HCT116 (cell line): ENCODE measurements at regions not wholly inside any gene's neighbourhood (a gene's known extent, or its start where the extent isn't known, plus 50 kb on each side); places are given as distances from the start of the nearest gene placed in this dataset.

ENCODE experiments used
- ATAC-seq: fragments of 200-7000 bp; cut with Tn5 transposase; 2 replicates; pipeline ENCODE4 v1.9.1; 2020; ENCODE audit warnings: mild to moderate bottlenecking, moderate library complexity
- BruUV-seq: library from RNA; stranded (reverse); fragments of 400-500 nt; replicated peaks from 2 replicates; lab custom pipeline; 2021; lab: Mats Ljungman, UMichigan
- CTCF ChIA-PET: fragments of 300-600 bp; sonication (Branson Sonifier 250); formaldehyde crosslinking; loops from one replicate; lab custom pipeline; 2021; ENCODE audit warnings: antibody characterized with exemption; lab: Charles Lee
- POLR2A ChIA-PET: fragments of 300-600, 350-600 bp; sonication (Branson Sonifier 250); formaldehyde crosslinking; loops from one replicate; lab custom pipeline; 2021; ENCODE audit warnings: antibody characterized with exemption; lab: Charles Lee
- RAD21 ChIA-PET, 2 experiments: fragments of 300-600 bp; sonication (Branson Sonifier 250); formaldehyde crosslinking; loops; one replicate each; lab custom pipeline; 2023; ENCODE audit warnings: low total read pairs in 2 of 2; ENCODE audit not compliant: uncharacterized antibody in 2 of 2, unreplicated experiment in 2 of 2, low non-redundant PET in 1 of 2; lab: Charles Lee
- DNase-seq: peaks from one replicate; pipeline ENCODE4 v3.0.0-alpha.2; 2010; ENCODE audit warnings: low read depth, low spot score
- H2AFZ ChIP-seq: fragments of 200-600 bp; shearing (Covaris generic), sonication (generic); 2 replicates; pipeline ENCODE4 v1.6.1; 2017; ENCODE audit warnings: low read depth, mixed run types, mixed read lengths, antibody characterized with exemption, low read length; ENCODE audit not compliant: poor library complexity, severe bottlenecking
- H3K27ac ChIP-seq: 2 replicates; pipeline ENCODE4 v1.5.1; 2012; ENCODE audit warnings: low read depth, low read length
- H3K27me3 ChIP-seq: fragments of 200-600 bp; sonication (generic); 2 replicates; pipeline ENCODE4 v1.6.1; 2016; ENCODE audit warnings: mixed run types, low read length, mixed read lengths; ENCODE audit not compliant: insufficient read depth
- H3K36me3 ChIP-seq, 2 experiments: fragments of 200-500 bp in 1 of 2; fragments of 200-600 bp in 1 of 2; sonication (Bioruptor generic) in 1 of 2; sonication (generic) in 1 of 2; 2 replicates each; pipeline versions ENCODE4 v1.5.1 to v1.6.1; 2014 to 2016; ENCODE audit warnings: low read length in 2 of 2, inconsistent platforms in 1 of 2, mixed read lengths in 1 of 2, mixed run types in 1 of 2; ENCODE audit not compliant: insufficient read depth in 2 of 2, control insufficient read depth in 1 of 2
- H3K4me1 ChIP-seq, 2 experiments: fragments of 200-600 bp in 1 of 2; sonication (generic) in 1 of 2; 2 replicates each; pipeline versions ENCODE4 v1.5.1 to v1.6.1; 2012 to 2017; ENCODE audit warnings: low read length in 2 of 2, inconsistent platforms in 1 of 2, mild to moderate bottlenecking in 1 of 2, mixed read lengths in 1 of 2, mixed run types in 1 of 2, moderate library complexity in 1 of 2; ENCODE audit not compliant: insufficient read depth in 2 of 2, control insufficient read depth in 1 of 2
- H3K4me2 ChIP-seq: fragments of 200-600 bp; sonication (generic); 2 replicates; pipeline ENCODE4 v1.6.1; 2017; ENCODE audit warnings: mixed run types, low read length, mixed read lengths
- H3K4me3 ChIP-seq, 2 experiments: fragments of 200-600 bp in 1 of 2; sonication (generic) in 1 of 2; replicated peaks in 1 of 2; 2 replicates each; pipeline ENCODE4 v1.5.1; 2011 to 2016; ENCODE audit warnings: low read length in 2 of 2, control low read depth in 1 of 2, low read depth in 1 of 2, mild to moderate bottlenecking in 1 of 2, mixed read lengths in 1 of 2, mixed run types in 1 of 2
- H3K79me2 ChIP-seq: fragments of 200-600 bp; sonication (generic); 2 replicates; pipeline ENCODE4 v1.6.1; 2017; ENCODE audit warnings: mild to moderate bottlenecking, mixed run types, low read length, moderate library complexity, mixed read lengths; ENCODE audit not compliant: insufficient read depth
- H3K9ac ChIP-seq: fragments of 200-600 bp; sonication (generic); 2 replicates; pipeline ENCODE4 v1.6.1; 2016; ENCODE audit warnings: low read length, mixed read lengths
- H3K9me2 ChIP-seq: fragments of 200-600 bp; sonication (generic), shearing (Covaris generic); 2 replicates; pipeline ENCODE4 v1.6.1; 2017; ENCODE audit warnings: mixed run types, mild to moderate bottlenecking, moderate library complexity; ENCODE audit not compliant: insufficient read depth
- H3K9me3 ChIP-seq, 2 experiments: fragments of 200-500 bp in 1 of 2; fragments of 200-600 bp in 1 of 2; sonication (Bioruptor generic) in 1 of 2; sonication (generic) in 1 of 2; 2 replicates each; pipeline ENCODE4 v1.6.1; 2014 to 2017; ENCODE audit warnings: low read length in 2 of 2, mixed read lengths in 2 of 2, inconsistent platforms in 1 of 2, low read depth in 1 of 2, mild to moderate bottlenecking in 1 of 2, mixed run types in 1 of 2, moderate library complexity in 1 of 2; ENCODE audit not compliant: control insufficient read depth in 1 of 2, insufficient read depth in 1 of 2
- H4K20me1 ChIP-seq: fragments of 200-600 bp; sonication (generic), shearing (Covaris generic); 2 replicates; pipeline ENCODE4 v1.6.1; 2017; ENCODE audit warnings: mixed run types, mild to moderate bottlenecking, moderate library complexity; ENCODE audit not compliant: insufficient read depth
- CBX3 ChIP-seq: IDR thresholded peaks from 2 replicates; pipeline ENCODE4 v1.6.1; 2012; ENCODE audit warnings: low read depth
- CEBPB ChIP-seq: IDR thresholded peaks from 2 replicates; pipeline ENCODE4 v1.6.1; 2012; ENCODE audit warnings: low read depth
- EZH2 ChIP-seq: fragments of 200-600 bp; sonication (generic); IDR thresholded peaks from 2 replicates; pipeline ENCODE4 v1.6.1; 2017; ENCODE audit warnings: antibody characterized with exemption, mixed run types
- FOSL1 ChIP-seq: IDR thresholded peaks from 2 replicates; pipeline ENCODE4 v1.6.1; 2012; ENCODE audit warnings: low read depth
- JUND ChIP-seq: IDR thresholded peaks from 2 replicates; pipeline ENCODE4 v1.6.1; 2012
- MAX ChIP-seq: IDR thresholded peaks from 2 replicates; pipeline ENCODE4 v1.6.1; 2012
- POLR2A ChIP-seq: IDR thresholded peaks from 2 replicates; pipeline ENCODE4 v1.7.0; 2011; ENCODE audit warnings: borderline replicate concordance; ENCODE audit not compliant: insufficient read depth, insufficient read length; ENCODE audit errors: extremely low read depth
- SP1 ChIP-seq: IDR thresholded peaks from 2 replicates; pipeline ENCODE4 v1.6.1; 2012; ENCODE audit warnings: low read depth
- TCF7L2 ChIP-seq: IDR thresholded peaks from 2 replicates; pipeline ENCODE4 v1.7.0; 2011; ENCODE audit warnings: borderline replicate concordance, inconsistent platforms; ENCODE audit not compliant: insufficient read depth, insufficient read length; ENCODE audit errors: extremely low read depth
- ZNF274 ChIP-seq: fragments of 200-500 bp; sonication (Bioruptor generic); IDR thresholded peaks from 2 replicates; pipeline ENCODE4 v1.6.1; 2014; ENCODE audit warnings: mild to moderate bottlenecking, low read depth, low read length, inconsistent platforms
- intact Hi-C: fragments of 100-400 bp; cut with micrococcal nuclease; formaldehyde crosslinking; loops from 2 replicates; pipeline ENCODE4 v1.10.0; 2022

- Histone ChIP-seq H3K4me2 (peak overlapping the region; percentile 30; the same call in 1 of the 2 replicates), H3K79me2 (no peaks in the 10 kb centered on the region), H2AFZ (no peak overlapping the region), H3K4me3 (no peak overlapping the region), H3K9ac (no peak overlapping the region), H3K36me3 (no peaks in the 10 kb centered on the region), H4K20me1 (no peaks in the 10 kb centered on the region), H3K9me3 (no peaks in the 10 kb centered on the region), H3K9me2 (no peaks in the 10 kb centered on the region), H3K27me3 (no peaks in the 10 kb centered on the region), H3K4me1 (peaks cover 0 to 8% of the 10 kb centered on the region in 2 experiments; a peak in 2 of 4 replicates), H3K27ac (no peak overlapping the region)
- CTCF ChIA-PET: no interaction called here
- POLR2A ChIA-PET: no interaction called here
- RAD21 ChIA-PET: no interaction called here
- TF ChIP-seq MAX (peak; percentile 66; the same call in 1 of the 2 replicates), JUND (peak; percentile 25; the same call in 1 of the 2 replicates), CEBPB (0 out of 2 replicates have a peak, but pooled peaks have one; percentile 13), POLR2A (no peak), TCF7L2 (peak; percentile 14), FOSL1 (peak; percentile 55), EZH2 (no peak), CBX3 (peak; percentile 70)
- BruUV-seq: no TSS peak
- DNase-seq (peak; percentile 21), ATAC-seq (peak; percentile 68)
- intact Hi-C loops: loop anchor here (5.0 kb wide), 1 partner anchor 51 kb away; no protein-coding TSS in a partner anchor
These were observed 137.6 kb upstream of the TMTC1 start for GRCh38 chr12:29921307-29921706.

GRCh38 chr12:29908157-29908556 is 124.4 kb upstream of the TMTC1 start:
- no peak overlapping the region for H2AFZ ChIP-seq
- no peak overlapping the region for H3K9ac ChIP-seq
- H3K4me3 ChIP-seq: no peak overlapping the region
- ChIA-PET CTCF (no interaction called here), RAD21 (no interaction called here), POLR2A (no interaction called here)
- ATAC-seq (no peak), DNase-seq (no peak)
- no peaks in the 10 kb centered on the region for H3K27me3 ChIP-seq
- no peak overlapping the region for H3K4me2 ChIP-seq
- no peaks in the 10 kb centered on the region for H3K36me3 ChIP-seq
- H4K20me1 ChIP-seq: no peaks in the 10 kb centered on the region
- H3K9me3 ChIP-seq: no peaks in the 10 kb centered on the region
- H3K4me1 ChIP-seq: no peaks in the 10 kb centered on the region
- BruUV-seq: no TSS peak
- H3K27ac ChIP-seq: no peak overlapping the region
- no peaks in the 10 kb centered on the region for H3K79me2 ChIP-seq
- intact Hi-C loops: no loop called here
- no peaks in the 10 kb centered on the region for H3K9me2 ChIP-seq
- no peak for TF ChIP-seq EZH2
- no peak for TF ChIP-seq SP1
- TF ChIP-seq ZNF274: no peak
- TF ChIP-seq, all 23 proteins: peak for 0
